Natural killer cell treated with Interleukin-12 subunit alpha and Interleukin-12 subunit beta and Interleukin-15 and Interleukin-18, amount 100 ng/mL, for 72 hours (primary cell): ENCODE measurements at regions not wholly inside any gene's neighbourhood (a gene's known extent, or its start where the extent isn't known, plus 50 kb on each side); places are given as distances from the start of the nearest gene placed in this dataset.
"Not testable (repeated sequence)": the region's sequence is repeated elsewhere in the genome, so short reads cannot be mapped to it uniquely, and the experiment has no call there.

Experiments
- ATAC-seq, 2 donors: fragments of 150-1000 bp; cut with Tn5 transposase in 1 of 2; sonication (Bioruptor Pico), chemical (Tn5 transposase) in 1 of 2; 2 replicates each; pipeline ENCODE4 v1.10.0; 2021
- DNase-seq: peaks from one replicate; pipeline ENCODE4 v3.0.0; 2022; ENCODE audit warnings: low spot score
- H3K27ac Mint-ChIP-seq, 2 donors: 1 replicate in 1 of 2; 2 replicates in 1 of 2; pipeline ENCODE4 v1.8.0; 2022; ENCODE audit warnings: mixed read lengths in 2 of 2, mild to moderate bottlenecking in 1 of 2, moderate library complexity in 1 of 2
- H3K27me3 Mint-ChIP-seq, 2 donors: 1 replicate in 1 of 2; 2 replicates in 1 of 2; pipeline ENCODE4 v1.8.0; 2022; ENCODE audit warnings: mixed read lengths in 2 of 2
- H3K36me3 Mint-ChIP-seq: one replicate; pipeline ENCODE4 v1.8.0; 2022; ENCODE audit warnings: mixed read lengths
- H3K4me1 Mint-ChIP-seq, 2 donors: 1 replicate in 1 of 2; 2 replicates in 1 of 2; pipeline ENCODE4 v1.8.0; 2022; ENCODE audit warnings: low read depth in 2 of 2, mixed read lengths in 2 of 2, mild to moderate bottlenecking in 1 of 2
- H3K4me3 Mint-ChIP-seq: one replicate; pipeline ENCODE4 v1.8.0; 2022; ENCODE audit warnings: mixed read lengths
- H3K9me3 Mint-ChIP-seq: 2 replicates; pipeline ENCODE4 v1.8.0; 2022; ENCODE audit warnings: mixed read lengths

DNA sequence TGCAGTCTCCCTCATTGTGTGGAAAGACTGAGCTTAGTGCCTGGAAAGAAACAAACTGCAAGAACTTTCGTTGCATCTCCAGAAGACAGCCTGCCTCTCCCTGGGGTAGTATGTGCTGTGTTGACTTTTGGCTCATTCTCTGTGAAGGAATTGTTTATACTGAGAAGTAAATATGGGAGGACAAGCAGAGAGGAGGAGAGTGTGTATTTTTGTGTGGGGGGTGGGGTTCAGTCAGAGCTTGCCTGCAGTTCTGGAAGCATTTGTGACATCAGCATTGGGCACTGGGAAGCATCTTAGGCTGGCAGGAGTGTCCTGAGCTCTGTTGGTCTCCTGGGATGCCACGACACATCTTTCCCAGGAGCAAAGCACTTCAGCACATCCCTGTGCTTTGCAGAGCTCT lies 147.9 kb downstream of the HS3ST3B1 start:
- H3K27me3 Mint-ChIP-seq = peaks cover 0 to 3% of the 10 kb centered on the region in 2 donors
- H3K36me3 Mint-ChIP-seq = peaks cover 6% of the 10 kb centered on the region
- DNase-seq (no peak), ATAC-seq (no peak)
- no peak overlapping the region for H3K4me3 Mint-ChIP-seq
- peaks cover 5 to 9% of the 10 kb centered on the region in 2 donors for H3K4me1 Mint-ChIP-seq
- H3K27ac Mint-ChIP-seq = no peak overlapping the region
- no peaks in the 10 kb centered on the region for H3K9me3 Mint-ChIP-seq

- ATAC-seq = no peak
- H3K4me3 Mint-ChIP-seq = no peak overlapping the region
- H3K36me3 Mint-ChIP-seq = peaks cover 6% of the 10 kb centered on the region
- H3K27me3 Mint-ChIP-seq = peaks cover 0 to 3% of the 10 kb centered on the region in 2 donors
- no peak overlapping the region for H3K27ac Mint-ChIP-seq
- no peak for DNase-seq
- H3K9me3 Mint-ChIP-seq = no peaks in the 10 kb centered on the region
- peaks cover 13 to 15% of the 10 kb centered on the region in 2 donors for H3K4me1 Mint-ChIP-seq
Measured at GRCh38 chr17:14446825-14447224, 145.9 kb downstream of the HS3ST3B1 start.

DNA sequence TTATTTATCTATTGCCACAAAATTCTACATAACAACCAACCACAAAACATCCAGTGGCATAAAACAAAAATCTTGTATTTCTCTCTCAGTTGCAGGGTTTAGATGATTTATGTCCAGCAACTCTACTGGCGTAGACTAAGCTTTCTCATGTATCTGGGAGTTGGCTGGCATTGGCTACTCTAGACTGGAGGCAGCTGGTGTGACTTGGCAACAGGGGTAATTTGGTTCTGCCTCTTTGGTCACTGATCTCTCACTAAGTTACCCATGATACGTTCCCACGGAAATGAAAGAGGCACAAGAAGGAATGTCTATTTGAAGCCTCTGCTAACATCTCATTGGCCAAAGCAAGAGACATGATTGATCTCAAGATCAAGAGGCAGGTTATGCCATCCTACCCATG lies 144.0 kb downstream of the HS3ST3B1 start:
- Mint-ChIP-seq H3K9me3 (no peaks in the 10 kb centered on the region), H3K4me3 (no peak overlapping the region), H3K27me3 (peaks cover 0 to 3% of the 10 kb centered on the region in 2 donors), H3K4me1 (peaks cover 14 to 15% of the 10 kb centered on the region in 2 donors), H3K36me3 (peaks cover 6% of the 10 kb centered on the region), H3K27ac (peak overlapping the region; percentile 26 to 56)
- ATAC-seq (no peak), DNase-seq (no peak)

DNA sequence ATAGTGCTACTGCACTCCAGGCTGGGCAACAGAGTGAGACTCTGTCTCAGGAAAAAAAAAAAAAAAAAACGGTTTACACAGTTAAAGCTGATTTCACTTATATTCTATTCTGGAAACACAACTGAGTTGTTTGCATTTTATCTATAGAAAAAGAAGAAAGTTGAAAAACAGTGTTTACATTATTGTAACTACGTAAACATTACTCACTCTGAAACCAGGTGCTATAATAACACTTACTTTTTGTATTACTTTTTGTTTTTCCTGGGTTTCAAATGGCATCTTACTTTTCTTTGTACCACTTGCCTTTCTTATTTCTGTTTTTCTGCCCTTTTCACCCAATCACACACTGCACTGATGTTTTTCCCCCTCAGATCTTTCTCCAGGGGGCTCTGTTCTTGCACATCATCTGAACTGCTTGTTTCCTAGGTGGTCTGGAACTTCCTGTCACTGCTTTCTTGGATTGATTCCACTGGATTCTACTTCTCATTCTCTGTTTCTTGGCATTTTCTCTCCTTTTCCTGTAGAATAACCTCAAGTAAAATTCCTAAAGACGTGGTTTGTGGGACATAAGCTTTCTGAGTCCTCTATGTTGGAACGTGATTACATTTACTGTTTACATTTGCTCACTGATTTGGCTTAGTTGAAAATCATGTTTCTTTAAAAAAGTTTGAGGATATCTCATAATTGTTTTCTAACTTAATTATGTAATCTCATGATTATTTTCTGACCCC lies 142.1 kb downstream of the HS3ST3B1 start:
- Mint-ChIP-seq H3K4me3 (no peak overlapping the region), H3K4me1 (peaks cover 17 to 23% of the 10 kb centered on the region in 2 donors), H3K36me3 (peaks cover 6% of the 10 kb centered on the region), H3K27ac (peak overlapping the region in 1 of 2 donors; percentile 1), H3K27me3 (peaks cover 0 to 3% of the 10 kb centered on the region in 2 donors), H3K9me3 (no peaks in the 10 kb centered on the region)
- ATAC-seq = no peak
- no peak for DNase-seq

DNA sequence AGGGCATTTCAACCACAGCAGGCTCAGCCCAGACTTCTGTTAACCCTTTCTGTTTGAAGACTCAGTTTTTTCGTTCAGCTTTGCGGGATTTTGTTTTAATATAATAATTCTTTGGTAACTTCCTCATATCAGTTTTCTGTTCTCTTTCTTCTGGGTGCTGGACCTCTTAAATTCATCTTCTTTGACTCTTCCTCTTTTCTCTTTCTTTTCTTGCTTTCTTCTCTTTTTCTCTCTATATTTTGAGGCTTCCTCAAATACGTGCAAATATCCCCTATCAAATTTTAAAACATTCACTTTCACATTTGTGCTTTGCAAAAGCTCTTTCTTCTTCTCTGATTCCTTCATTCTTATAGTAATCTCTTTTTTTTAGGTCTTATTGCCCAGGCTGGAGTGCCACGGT lies 136.3 kb downstream of the HS3ST3B1 start:
- DNase-seq (no peak), ATAC-seq (no peak)
- Mint-ChIP-seq H3K9me3 (peaks cover 2% of the 10 kb centered on the region), H3K4me1 (peaks cover 18 to 20% of the 10 kb centered on the region in 2 donors), H3K27ac (no peak overlapping the region), H3K36me3 (no peaks in the 10 kb centered on the region), H3K4me3 (no peak overlapping the region), H3K27me3 (no peaks in the 10 kb centered on the region)

GRCh38 chr17:14436266-14436665 lies 135.4 kb downstream of the HS3ST3B1 start:
- ATAC-seq = no peak

DNA sequence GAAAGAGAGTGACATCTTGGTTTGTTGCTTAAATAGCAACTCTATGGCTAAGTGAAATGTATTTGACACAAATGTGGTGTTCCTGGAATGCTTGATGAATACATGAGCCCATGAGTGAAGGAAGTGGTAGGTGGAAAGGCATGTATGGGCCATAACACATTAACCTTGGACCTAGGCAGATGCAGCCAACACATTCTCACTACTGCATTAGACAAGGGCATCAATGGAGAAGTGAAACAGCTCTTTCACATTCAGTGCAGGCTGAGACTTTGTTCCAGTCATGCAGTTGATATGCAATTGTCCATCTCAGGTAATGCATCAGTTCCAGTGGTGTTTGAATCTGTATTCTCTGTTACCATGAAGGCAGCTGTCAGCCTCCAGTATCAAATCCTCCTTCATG lies 133.6 kb downstream of the HS3ST3B1 start:
- peak overlapping the region in 1 of 2 donors; percentile 59 for H3K27ac Mint-ChIP-seq
- no peak for ATAC-seq
- peaks cover 24% of the 10 kb centered on the region in 2 donors for H3K4me1 Mint-ChIP-seq
- no peak for DNase-seq
- no peaks in the 10 kb centered on the region for H3K36me3 Mint-ChIP-seq
- H3K27me3 Mint-ChIP-seq = no peaks in the 10 kb centered on the region
- H3K4me3 Mint-ChIP-seq = no peak overlapping the region
- H3K9me3 Mint-ChIP-seq = peaks cover 2% of the 10 kb centered on the region

More at GRCh38 chr17:14436266-14436665, 135.4 kb downstream of the HS3ST3B1 start:
- H3K27me3 Mint-ChIP-seq = no peaks in the 10 kb centered on the region
- H3K4me3 Mint-ChIP-seq = no peak overlapping the region
- no peak overlapping the region for H3K27ac Mint-ChIP-seq
- H3K9me3 Mint-ChIP-seq = peaks cover 2% of the 10 kb centered on the region
- H3K4me1 Mint-ChIP-seq = peaks cover 18 to 20% of the 10 kb centered on the region in 2 donors
- no peak for DNase-seq
- H3K36me3 Mint-ChIP-seq = no peaks in the 10 kb centered on the region

DNA sequence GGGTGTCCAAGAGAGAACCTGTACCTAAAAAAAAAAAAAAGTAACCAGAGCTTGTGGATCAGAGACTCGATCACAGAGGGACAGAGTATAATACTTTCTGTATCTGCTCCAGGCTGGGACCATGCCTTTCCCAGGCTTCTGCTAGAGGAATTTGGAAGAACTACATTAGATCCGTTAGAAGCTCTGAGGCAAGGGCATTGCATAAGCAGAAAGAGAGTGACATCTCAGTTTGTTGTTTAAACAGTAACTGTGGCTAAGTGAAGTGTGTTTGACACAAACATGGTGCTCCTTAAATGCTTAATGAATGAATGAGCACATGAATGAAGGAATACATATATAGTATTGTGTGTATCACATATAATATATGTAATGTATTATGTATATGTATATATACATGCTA lies 131.2 kb downstream of the HS3ST3B1 start:
- Mint-ChIP-seq H3K36me3 (no peaks in the 10 kb centered on the region), H3K4me1 (peaks cover 43% of the 10 kb centered on the region in 2 donors), H3K9me3 (peaks cover 2% of the 10 kb centered on the region), H3K4me3 (no peak overlapping the region), H3K27me3 (no peaks in the 10 kb centered on the region), H3K27ac (peak overlapping the region in 1 of 2 donors; percentile 28)
- ATAC-seq (no peak), DNase-seq (no peak)

- H3K27me3 Mint-ChIP-seq = no peaks in the 10 kb centered on the region
- H3K4me1 Mint-ChIP-seq = peaks cover 41% of the 10 kb centered on the region in 2 donors
Measured at GRCh38 chr17:14429084-14429483, 128.2 kb downstream of the HS3ST3B1 start.

GRCh38 chr17:14428648-14429029 lies 127.8 kb downstream of the HS3ST3B1 start:
- H3K4me1 Mint-ChIP-seq = peaks cover 43 to 44% of the 10 kb centered on the region in 2 donors

More at GRCh38 chr17:14429084-14429483, 128.2 kb downstream of the HS3ST3B1 start:
- no peak for DNase-seq
- Mint-ChIP-seq H3K36me3 (no peaks in the 10 kb centered on the region), H3K4me3 (peak overlapping the region; percentile 84), H3K27ac (peak overlapping the region; percentile 63 to 77), H3K9me3 (no peaks in the 10 kb centered on the region)
- no peak for ATAC-seq

GRCh38 chr17:14427900-14428647 lies 127.2 kb downstream of the HS3ST3B1 start:
- H3K4me1 Mint-ChIP-seq = peaks cover 44 to 46% of the 10 kb centered on the region in 2 donors
- ATAC-seq = peak; percentile 98 to 100
- H3K36me3 Mint-ChIP-seq = no peaks in the 10 kb centered on the region
- H3K4me3 Mint-ChIP-seq = peak overlapping the region; percentile 84
- H3K27ac Mint-ChIP-seq = peak overlapping the region; percentile 63 to 77
- peak; percentile 74 for DNase-seq
- H3K9me3 Mint-ChIP-seq = no peaks in the 10 kb centered on the region
- H3K27me3 Mint-ChIP-seq = no peaks in the 10 kb centered on the region

More at GRCh38 chr17:14428648-14429029, 127.8 kb downstream of the HS3ST3B1 start:
- Mint-ChIP-seq H3K36me3 (no peaks in the 10 kb centered on the region), H3K4me3 (peak overlapping the region; percentile 84), H3K9me3 (no peaks in the 10 kb centered on the region), H3K27me3 (no peaks in the 10 kb centered on the region), H3K27ac (peak overlapping the region; percentile 63 to 77)
- DNase-seq (no peak), ATAC-seq (peak; percentile 62 to 64)

GRCh38 chr17:14423156-14423555 lies 122.3 kb downstream of the HS3ST3B1 start:
- H3K4me1 Mint-ChIP-seq = peaks cover 23 to 27% of the 10 kb centered on the region in 2 donors
- H3K9me3 Mint-ChIP-seq, H3K36me3 Mint-ChIP-seq, DNase-seq, ATAC-seq, H3K27me3 Mint-ChIP-seq, H3K4me3 Mint-ChIP-seq, H3K27ac Mint-ChIP-seq: not testable (repeated sequence)

DNA sequence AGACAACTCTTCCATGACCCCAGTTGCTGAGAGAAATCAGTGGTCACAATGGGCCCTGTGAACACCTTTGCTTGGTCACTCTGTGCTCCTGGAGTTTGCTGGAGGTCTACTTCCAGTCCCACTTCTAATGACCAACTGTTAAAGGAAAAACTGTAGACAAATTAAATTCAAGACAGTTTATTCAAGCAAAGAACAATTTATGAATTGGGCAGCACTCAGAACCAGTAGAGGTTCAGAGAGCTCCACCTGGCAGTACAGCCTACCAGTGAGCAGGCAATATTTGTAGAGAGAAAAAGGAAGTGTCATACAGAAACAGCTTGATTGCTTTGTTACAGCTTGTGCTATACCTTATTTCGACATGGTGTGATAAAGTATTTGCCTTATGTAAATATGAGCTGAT lies 116.5 kb downstream of the HS3ST3B1 start:
- ATAC-seq (no peak), DNase-seq (no peak)
- Mint-ChIP-seq H3K27me3 (no peaks in the 10 kb centered on the region), H3K4me3 (no peak overlapping the region), H3K27ac (no peak overlapping the region), H3K9me3 (no peaks in the 10 kb centered on the region), H3K4me1 (peaks cover 0 to under 1% of the 10 kb centered on the region in 2 donors), H3K36me3 (peaks cover 4% of the 10 kb centered on the region)

GRCh38 chr17:14409292-14409691 lies 108.4 kb downstream of the HS3ST3B1 start:
- DNase-seq (no peak), ATAC-seq (peak in 1 of 2 donors; percentile 62)
- Mint-ChIP-seq H3K27ac (no peak overlapping the region), H3K36me3 (peaks cover 4% of the 10 kb centered on the region), H3K4me1 (peaks cover 8 to 16% of the 10 kb centered on the region in 2 donors), H3K9me3 (peaks cover 5% of the 10 kb centered on the region), H3K27me3 (no peaks in the 10 kb centered on the region), H3K4me3 (no peak overlapping the region)
